ENCODE measurements at regions not wholly inside any gene's neighbourhood (a gene's known extent, or its start where the extent isn't known, plus 50 kb on each side); places are given as distances from the start of the nearest gene placed in this dataset.

DNA sequence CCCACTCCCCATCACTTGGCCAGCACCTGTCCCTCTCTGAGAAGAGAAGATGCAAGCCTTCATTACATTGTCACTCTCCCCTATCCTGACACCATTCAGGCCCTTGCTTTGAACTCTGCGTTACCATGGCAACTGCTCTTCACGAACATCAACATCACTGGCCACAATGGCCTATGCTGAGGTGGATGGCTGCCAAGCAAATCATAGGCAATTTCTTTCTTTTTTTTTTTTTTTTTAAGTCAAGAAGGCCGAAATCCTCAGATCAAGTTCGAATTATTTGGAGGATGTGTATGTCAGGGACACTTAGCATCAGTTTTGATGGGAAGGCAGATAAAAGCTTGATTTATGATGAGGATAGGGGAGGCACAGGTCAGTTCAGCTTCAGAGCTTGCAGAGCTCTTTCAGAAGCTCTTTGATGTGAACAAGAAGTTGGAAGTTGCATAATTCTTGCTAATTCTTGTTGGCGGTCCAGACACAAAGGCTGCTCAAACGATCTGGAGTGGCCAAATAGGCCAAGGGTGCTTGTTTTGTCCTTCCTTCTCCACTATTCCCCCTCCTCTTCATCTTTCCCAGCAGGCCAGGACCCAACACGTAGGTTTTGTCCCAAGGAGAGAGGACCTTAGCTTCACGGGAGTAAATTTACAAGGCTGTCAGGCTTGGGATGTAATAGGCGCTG, 179.9 kb upstream of the NPVF start:
- DNase-seq (ENCODE audit: low spot score in 2 of 2): no peak
- intact Hi-C loops (cut with DNase I; ENCODE audit: low total_unique reads): no loop called here
- 80 to 85% methylated on average over 9 of the region's 9 CpGs for WGBS, 2 donors
- H3K4me3 ChIP-seq (ENCODE audit: low read depth, poor library complexity, severe bottlenecking): no peak overlapping the region
- TF ChIP-seq POLR2A (IDR thresholded peaks at IDR 0.05): no peak
- TF ChIP-seq, protein P1, sequence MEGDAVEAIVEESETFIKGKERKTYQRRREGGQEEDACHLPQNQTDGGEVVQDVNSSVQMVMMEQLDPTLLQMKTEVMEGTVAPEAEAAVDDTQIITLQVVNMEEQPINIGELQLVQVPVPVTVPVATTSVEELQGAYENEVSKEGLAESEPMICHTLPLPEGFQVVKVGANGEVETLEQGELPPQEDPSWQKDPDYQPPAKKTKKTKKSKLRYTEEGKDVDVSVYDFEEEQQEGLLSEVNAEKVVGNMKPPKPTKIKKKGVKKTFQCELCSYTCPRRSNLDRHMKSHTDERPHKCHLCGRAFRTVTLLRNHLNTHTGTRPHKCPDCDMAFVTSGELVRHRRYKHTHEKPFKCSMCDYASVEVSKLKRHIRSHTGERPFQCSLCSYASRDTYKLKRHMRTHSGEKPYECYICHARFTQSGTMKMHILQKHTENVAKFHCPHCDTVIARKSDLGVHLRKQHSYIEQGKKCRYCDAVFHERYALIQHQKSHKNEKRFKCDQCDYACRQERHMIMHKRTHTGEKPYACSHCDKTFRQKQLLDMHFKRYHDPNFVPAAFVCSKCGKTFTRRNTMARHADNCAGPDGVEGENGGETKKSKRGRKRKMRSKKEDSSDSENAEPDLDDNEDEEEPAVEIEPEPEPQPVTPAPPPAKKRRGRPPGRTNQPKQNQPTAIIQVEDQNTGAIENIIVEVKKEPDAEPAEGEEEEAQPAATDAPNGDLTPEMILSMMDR (IDR thresholded peaks at IDR 0.05): no peak

DNA sequence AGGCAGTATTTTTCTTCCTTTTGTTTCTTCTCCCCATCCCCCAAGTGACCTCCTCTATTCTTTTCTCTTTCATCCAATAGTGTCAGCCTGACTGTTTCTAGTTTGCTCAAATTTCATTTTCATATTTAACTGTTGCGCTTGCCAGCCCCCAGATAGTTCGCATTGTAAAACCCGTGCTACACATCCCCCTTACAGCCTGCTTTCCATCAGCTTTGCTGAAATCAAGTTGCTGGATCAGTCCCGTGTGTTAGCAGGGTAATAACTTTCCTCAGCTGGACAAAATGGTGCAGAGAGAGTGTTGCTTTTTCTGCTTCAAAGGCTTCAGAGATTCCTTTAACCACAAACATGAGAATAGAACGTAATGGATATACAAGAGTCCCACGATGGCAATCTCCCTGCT, 180.6 kb upstream of the NPVF start:
- no peak for TF ChIP-seq POLR2A (IDR thresholded peaks at IDR 0.05)
- TF ChIP-seq, protein P1 (IDR thresholded peaks at IDR 0.05): no peak
- no peak overlapping the region for H3K4me3 ChIP-seq (ENCODE audit: low read depth, poor library complexity, severe bottlenecking)
- WGBS, 2 donors: 81 to 82% methylated on average over 6 of the region's 6 CpGs
- no peak for DNase-seq (ENCODE audit: low spot score in 2 of 2)
- intact Hi-C loops (cut with DNase I; ENCODE audit: low total_unique reads): no loop called here

DNA sequence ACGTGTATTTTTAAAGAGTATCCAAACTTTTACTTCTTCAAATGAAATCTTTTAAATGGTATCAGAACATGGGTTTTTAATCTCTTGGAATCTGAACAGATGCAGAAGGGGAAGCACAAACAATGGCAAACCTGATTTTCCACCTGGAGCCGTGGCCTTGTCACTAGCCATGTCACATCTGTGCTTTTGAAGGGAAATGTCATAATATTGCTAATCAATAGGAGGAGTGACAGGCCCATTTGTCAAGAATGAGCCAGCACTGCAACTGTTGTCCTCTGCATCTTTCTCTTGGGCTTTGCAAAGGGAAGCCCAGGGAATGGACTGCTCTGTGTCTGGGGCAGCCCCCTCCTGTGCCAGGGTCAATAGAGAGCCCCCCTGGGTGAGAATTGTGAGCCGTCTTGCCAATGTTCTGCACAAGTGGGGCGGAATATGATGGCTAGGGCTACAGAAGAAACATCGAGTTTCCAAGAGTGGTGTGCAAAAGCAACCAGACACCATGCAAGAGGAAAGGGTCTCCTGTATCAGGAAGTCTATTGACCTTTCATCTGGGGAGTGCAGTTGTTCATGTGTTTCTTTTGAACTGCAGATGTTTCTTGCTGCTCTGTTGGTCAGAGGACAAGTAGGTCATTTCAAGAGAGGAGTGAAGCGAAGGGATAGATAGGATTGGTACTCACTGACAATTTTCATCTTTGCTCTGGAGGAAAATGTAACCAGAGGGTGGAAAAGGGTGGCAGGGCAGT, 181.8 kb upstream of the NPVF start:
- H3K4me3 ChIP-seq (ENCODE audit: low read depth, poor library complexity, severe bottlenecking): no peak overlapping the region
- 82 to 86% methylated on average over 6 of the region's 6 CpGs for WGBS, 2 donors
- intact Hi-C loops (cut with DNase I; ENCODE audit: low total_unique reads): no loop called here
- TF ChIP-seq, protein P1 (IDR thresholded peaks at IDR 0.05): no peak
- no peak for TF ChIP-seq POLR2A (IDR thresholded peaks at IDR 0.05)
- no peak for DNase-seq (ENCODE audit: low spot score in 2 of 2)

DNA sequence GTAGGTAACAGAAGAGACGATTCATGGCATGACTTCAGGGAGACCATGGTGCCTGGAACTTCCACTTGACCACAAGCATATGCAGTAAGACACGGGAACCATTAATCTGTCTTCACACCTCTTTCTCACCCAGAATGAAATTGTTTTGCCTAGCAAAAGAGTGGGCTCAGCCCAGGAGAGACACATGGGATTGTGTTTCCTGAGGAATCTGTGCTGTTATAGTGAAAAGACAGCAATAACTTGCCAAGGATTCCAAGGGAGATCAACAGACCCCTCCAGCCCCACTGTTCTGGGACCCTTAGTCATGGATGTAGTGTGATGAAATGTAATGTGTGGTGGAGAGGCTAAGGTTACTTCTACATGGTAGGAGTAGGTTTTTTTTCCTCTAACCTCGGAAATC, 192.5 kb upstream of the NPVF start:
- no peak overlapping the region for H3K4me3 ChIP-seq (ENCODE audit: low read depth, poor library complexity, severe bottlenecking)
- no peak for DNase-seq (ENCODE audit: low spot score in 2 of 2)
- WGBS, 2 donors: 73 to 78% methylated on average over 3 of the region's 3 CpGs
- no peak for TF ChIP-seq POLR2A (IDR thresholded peaks at IDR 0.05)
- TF ChIP-seq, protein P1 (IDR thresholded peaks at IDR 0.05): no peak
- intact Hi-C loops (cut with DNase I; ENCODE audit: low total_unique reads): no loop called here

DNA sequence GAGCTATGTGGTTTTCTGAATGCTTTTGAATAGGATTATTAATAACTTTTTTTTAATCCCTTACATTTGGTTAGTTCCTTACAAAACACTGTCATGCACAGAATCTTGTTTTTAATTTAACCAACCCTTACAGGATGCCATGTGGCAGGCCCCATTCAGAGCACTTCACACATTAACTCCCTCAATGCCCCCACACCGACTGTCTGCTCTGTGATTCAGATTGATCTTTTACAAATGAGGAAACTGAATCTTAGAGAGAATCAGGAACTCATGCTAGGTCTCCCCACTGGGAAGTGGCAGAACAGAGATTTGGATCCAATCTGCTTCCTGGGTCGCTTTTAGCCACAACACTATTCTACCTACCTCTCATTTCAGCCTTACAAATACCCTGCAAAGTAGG, 195.8 kb upstream of the NPVF start:
- TF ChIP-seq POLR2A (IDR thresholded peaks at IDR 0.05): no peak
- TF ChIP-seq, protein P1 (IDR thresholded peaks at IDR 0.05): no peak
- 62 to 68% methylated on average over 2 of the region's 2 CpGs for WGBS, 2 donors
- intact Hi-C loops (cut with DNase I; ENCODE audit: low total_unique reads): no loop called here
- DNase-seq (ENCODE audit: low spot score in 2 of 2): no peak
- no peak overlapping the region for H3K4me3 ChIP-seq (ENCODE audit: low read depth, poor library complexity, severe bottlenecking)
